Left ventricle myocardium inferior (tissue), 1 donor: ENCODE measurements at regions not wholly inside any gene's neighbourhood (a gene's known extent, or its start where the extent isn't known, plus 50 kb on each side); places are given as distances from the start of the nearest gene placed in this dataset.

Experiments
- DNase-seq: peaks from one replicate; pipeline ENCODE4 v3.0.0-alpha.2; 2020
- H3K27ac ChIP-seq: fragments of 200-600 bp; replicated peaks from 2 replicates; pipeline ENCODE4 v1.8.0; 2021
- H3K27me3 ChIP-seq: fragments of 200-600 bp; 2 replicates; pipeline ENCODE4 v1.8.0; 2021; ENCODE audit warnings: low read depth
- H3K36me3 ChIP-seq: fragments of 200-600 bp; 2 replicates; pipeline ENCODE4 v1.8.0; 2021
- H3K4me1 ChIP-seq: fragments of 200-600 bp; 2 replicates; pipeline ENCODE4 v1.8.0; 2021
- H3K4me3 ChIP-seq: fragments of 200-600 bp; 2 replicates; pipeline ENCODE4 v1.8.0; 2021; ENCODE audit warnings: mild to moderate bottlenecking, moderate library complexity
- H3K9me3 ChIP-seq: fragments of 200-600 bp; replicated peaks from 2 replicates; pipeline ENCODE4 v1.8.0; 2021
- intact Hi-C: fragments of 100-400 bp; cut with micrococcal nuclease; formaldehyde crosslinking; loops from one replicate; pipeline ENCODE4 v1.11.0; 2022
- TF ChIP-seq, protein P1 (sequence below): fragments of 200-600 bp; IDR thresholded peaks from 2 replicates; pipeline ENCODE4 v1.8.0; 2021; ENCODE audit warnings: antibody characterized with exemption, mild to moderate bottlenecking, borderline replicate concordance
- donor health status: DM: no; HTN: yes; CAD: no; lungs with severe emphysema.

DNA sequence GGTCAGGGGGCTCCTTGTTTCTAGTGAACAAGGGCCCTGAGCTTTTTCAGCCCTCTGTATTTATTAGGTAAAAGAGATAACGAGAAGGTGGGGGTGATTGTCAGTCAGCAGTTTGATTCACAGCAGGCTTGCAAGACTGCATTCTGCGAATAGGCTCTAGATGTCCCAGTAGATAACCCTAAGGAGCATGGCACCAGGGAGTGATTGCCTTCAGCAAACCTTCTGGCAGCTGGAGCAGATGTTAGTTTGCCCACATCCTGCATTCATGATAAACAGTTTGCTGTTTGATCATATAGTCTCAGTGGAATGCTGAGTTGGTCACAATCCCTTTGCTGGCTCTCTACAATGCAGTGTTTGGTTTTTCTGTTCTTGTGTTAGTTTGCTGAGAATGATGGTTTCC, 161.3 kb upstream of the GADL1 start:
- intact Hi-C loops: no loop called here
- Histone ChIP-seq H3K36me3 (no peaks in the 10 kb centered on the region), H3K27ac (no peak overlapping the region), H3K4me1 (no peaks in the 10 kb centered on the region), H3K27me3 (no peaks in the 10 kb centered on the region), H3K9me3 (peaks cover 41% of the 10 kb centered on the region), H3K4me3 (no peak overlapping the region)
- no peak for DNase-seq
- TF ChIP-seq, protein P1, sequence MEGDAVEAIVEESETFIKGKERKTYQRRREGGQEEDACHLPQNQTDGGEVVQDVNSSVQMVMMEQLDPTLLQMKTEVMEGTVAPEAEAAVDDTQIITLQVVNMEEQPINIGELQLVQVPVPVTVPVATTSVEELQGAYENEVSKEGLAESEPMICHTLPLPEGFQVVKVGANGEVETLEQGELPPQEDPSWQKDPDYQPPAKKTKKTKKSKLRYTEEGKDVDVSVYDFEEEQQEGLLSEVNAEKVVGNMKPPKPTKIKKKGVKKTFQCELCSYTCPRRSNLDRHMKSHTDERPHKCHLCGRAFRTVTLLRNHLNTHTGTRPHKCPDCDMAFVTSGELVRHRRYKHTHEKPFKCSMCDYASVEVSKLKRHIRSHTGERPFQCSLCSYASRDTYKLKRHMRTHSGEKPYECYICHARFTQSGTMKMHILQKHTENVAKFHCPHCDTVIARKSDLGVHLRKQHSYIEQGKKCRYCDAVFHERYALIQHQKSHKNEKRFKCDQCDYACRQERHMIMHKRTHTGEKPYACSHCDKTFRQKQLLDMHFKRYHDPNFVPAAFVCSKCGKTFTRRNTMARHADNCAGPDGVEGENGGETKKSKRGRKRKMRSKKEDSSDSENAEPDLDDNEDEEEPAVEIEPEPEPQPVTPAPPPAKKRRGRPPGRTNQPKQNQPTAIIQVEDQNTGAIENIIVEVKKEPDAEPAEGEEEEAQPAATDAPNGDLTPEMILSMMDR: no peak

DNA sequence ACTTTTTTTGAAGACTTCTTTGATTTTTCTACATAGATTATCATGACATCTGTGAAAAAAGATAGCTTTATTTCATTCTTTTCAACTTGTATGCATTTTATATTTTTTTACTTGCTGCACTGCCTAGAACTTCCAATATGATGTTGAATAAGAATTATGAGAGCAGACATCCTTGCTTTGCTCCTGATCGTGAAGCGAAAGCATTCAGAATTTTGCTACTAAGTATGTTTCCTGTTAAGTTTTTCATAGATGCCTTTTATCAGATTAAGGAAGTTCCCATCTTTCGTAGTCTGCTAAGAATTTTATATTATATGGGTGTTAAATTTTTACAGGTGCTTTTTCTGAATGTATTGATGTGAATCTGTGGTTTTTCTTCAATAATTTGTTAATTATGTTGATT, 163.4 kb upstream of the GADL1 start:
- H3K27me3 ChIP-seq: no peaks in the 10 kb centered on the region
- H3K27ac ChIP-seq: no peak overlapping the region
- DNase-seq: no peak
- TF ChIP-seq, protein P1: no peak
- peaks cover 35% of the 10 kb centered on the region for H3K9me3 ChIP-seq
- H3K4me3 ChIP-seq: no peak overlapping the region
- no peaks in the 10 kb centered on the region for H3K4me1 ChIP-seq
- H3K36me3 ChIP-seq: no peaks in the 10 kb centered on the region
- intact Hi-C loops: no loop called here

DNA sequence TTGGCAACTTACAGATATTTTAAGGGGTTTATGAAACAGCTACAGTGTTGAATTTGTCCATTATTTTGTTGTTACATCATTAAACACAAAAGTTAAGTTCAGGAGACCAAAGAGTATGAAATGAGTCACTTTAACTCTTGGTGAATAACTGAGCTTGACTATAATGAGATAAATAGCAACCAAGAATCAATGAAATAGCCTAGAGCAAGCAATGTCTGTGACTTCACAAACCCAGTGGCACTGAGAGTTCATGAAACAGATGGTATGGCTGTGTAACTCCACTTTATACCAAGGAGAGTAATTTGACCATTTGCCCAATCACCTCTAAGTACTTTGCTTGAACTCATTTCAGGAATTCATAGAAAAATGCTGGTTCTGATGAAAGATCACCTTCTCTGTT, 169.6 kb upstream of the GADL1 start:
- TF ChIP-seq, protein P1: no peak
- Histone ChIP-seq H3K36me3 (no peaks in the 10 kb centered on the region), H3K4me1 (no peaks in the 10 kb centered on the region), H3K27ac (no peak overlapping the region), H3K27me3 (no peaks in the 10 kb centered on the region), H3K4me3 (no peak overlapping the region), H3K9me3 (peaks cover 14% of the 10 kb centered on the region)
- no peak for DNase-seq
- intact Hi-C loops: no loop called here

DNA sequence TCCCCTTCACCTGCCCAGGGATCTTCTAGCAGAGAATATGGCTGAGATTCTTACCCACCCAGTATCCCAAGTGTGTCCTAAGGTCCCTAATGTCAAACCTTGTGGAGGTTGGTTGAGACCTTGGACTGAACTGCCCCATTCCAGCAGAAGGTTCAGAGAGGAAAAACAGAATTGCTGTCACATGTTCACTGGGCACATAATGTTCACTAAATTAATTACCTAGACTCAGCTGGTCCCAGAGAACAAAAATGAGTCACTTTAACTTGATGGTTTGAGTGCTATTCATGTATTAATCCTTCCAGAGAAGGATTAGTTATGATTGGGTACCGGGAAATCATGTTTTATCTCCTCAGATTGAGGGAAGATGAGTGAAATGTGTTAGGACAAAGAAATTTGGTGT, 171.3 kb upstream of the GADL1 start:
- no peak overlapping the region for H3K4me3 ChIP-seq
- no peaks in the 10 kb centered on the region for H3K4me1 ChIP-seq
- H3K9me3 ChIP-seq: no peaks in the 10 kb centered on the region
- TF ChIP-seq, protein P1: no peak
- H3K27ac ChIP-seq: no peak overlapping the region
- no peaks in the 10 kb centered on the region for H3K36me3 ChIP-seq
- no peaks in the 10 kb centered on the region for H3K27me3 ChIP-seq
- DNase-seq: no peak
- intact Hi-C loops: no loop called here

DNA sequence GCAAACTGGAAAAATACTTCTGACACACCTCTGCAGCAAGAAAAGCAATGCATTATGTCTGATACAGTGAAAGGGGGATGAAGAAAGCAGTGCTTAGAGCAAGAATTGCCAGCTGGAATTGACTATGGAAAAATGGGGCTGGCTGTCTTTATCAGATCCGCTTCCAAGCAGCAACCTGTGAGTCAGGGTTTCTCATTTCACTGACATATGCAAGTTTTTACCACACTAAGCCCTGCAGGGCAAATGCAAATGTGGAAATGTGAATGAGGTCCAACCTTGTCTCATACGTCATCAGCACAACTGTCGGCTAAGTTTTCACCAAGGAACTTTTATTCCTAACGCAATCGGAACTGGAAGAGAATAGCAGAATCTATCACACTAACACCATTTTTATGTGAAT, 172.5 kb upstream of the GADL1 start:
- TF ChIP-seq, protein P1: no peak
- Histone ChIP-seq H3K27ac (no peak overlapping the region), H3K4me3 (no peak overlapping the region), H3K36me3 (no peaks in the 10 kb centered on the region), H3K9me3 (peaks cover 8% of the 10 kb centered on the region), H3K4me1 (no peaks in the 10 kb centered on the region), H3K27me3 (no peaks in the 10 kb centered on the region)
- intact Hi-C loops: no loop called here
- no peak for DNase-seq

DNA sequence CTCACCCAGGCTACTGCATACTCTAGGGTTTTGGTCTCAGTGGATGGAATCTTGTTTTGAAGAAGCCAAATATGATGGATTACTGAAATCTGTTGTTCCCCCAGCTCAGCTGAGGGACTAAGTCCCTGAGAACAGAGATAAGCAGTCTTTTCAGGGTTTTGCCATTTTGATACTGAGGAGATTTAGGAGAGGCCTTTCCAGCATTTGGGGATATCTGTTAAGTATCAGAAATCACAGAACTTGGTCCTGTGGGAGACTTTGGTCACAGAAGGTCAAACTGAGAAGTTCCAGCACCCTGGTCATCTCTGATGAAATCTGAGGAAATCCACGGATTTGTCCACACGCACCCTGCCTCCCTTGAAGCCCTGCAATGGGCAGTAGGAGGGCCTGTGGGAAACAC, 181.0 kb upstream of the GADL1 start:
- Histone ChIP-seq H3K4me1 (no peaks in the 10 kb centered on the region), H3K36me3 (no peaks in the 10 kb centered on the region), H3K27ac (no peak overlapping the region), H3K4me3 (no peak overlapping the region), H3K9me3 (peaks cover 8% of the 10 kb centered on the region), H3K27me3 (peaks cover 17% of the 10 kb centered on the region)
- TF ChIP-seq, protein P1: no peak
- DNase-seq: no peak
- intact Hi-C loops: no loop called here
